ENCODE measurements at regions not wholly inside any gene's neighbourhood (a gene's known extent, or its start where the extent isn't known, plus 50 kb on each side); places are given as distances from the start of the nearest gene placed in this dataset.

- in situ Hi-C loops (cut with MboI; ENCODE audit: low sequenced_read_pairs), result no loop called here
- whole genome bisulfite sequencing, 2 experiments (ENCODE audit: extremely low coverage in 2 of 2, insufficient read length in 1 of 2), result 42% methylated on average over 2 of the region's 3 CpGs; no CpG with 5 or more reads in 1 of the 2 experiments
These were observed 116.6 kb upstream of the EFEMP1 start for GRCh38 chr2:56040189-56040588.

More at GRCh38 chr2:56040189-56040588, 116.6 kb upstream of the EFEMP1 start:
- H4K20me1 ChIP-seq (ENCODE audit: insufficient read depth, low read length), result no peaks in the 10 kb centered on the region
- CTCF ChIA-PET, result no interaction called here
- intact Hi-C loops (cut with micrococcal nuclease), result no loop called here
- no peak overlapping the region for H3K4ac ChIP-seq (ENCODE audit: low read depth, low read length)
- H3K9ac ChIP-seq (ENCODE audit: low read depth, low read length), result no peak overlapping the region
- dilution Hi-C loops (cut with HindIII; ENCODE audit: low sequenced_read_pairs, unreplicated experiment), result no loop called here
- H3K14ac ChIP-seq (replicated peaks; ENCODE audit: low read depth, low read length), result no peak overlapping the region
- no peak overlapping the region for H3K27ac ChIP-seq (ENCODE audit: insufficient read depth, low read length)
- ATAC-seq (ENCODE audit: low read depth), result no peak
- no peak overlapping the region for H4K8ac ChIP-seq (ENCODE audit: low read depth in 2 of 2, low read length in 2 of 2)
- no peak overlapping the region for H3K4me2 ChIP-seq (ENCODE audit: low read depth, low read length)
- no peak overlapping the region for H2AK9ac ChIP-seq (replicated peaks; ENCODE audit: low read depth, low read length, poor library complexity)
- no peaks in the 10 kb centered on the region for H3K4me1 ChIP-seq (ENCODE audit: control insufficient read depth, insufficient read depth, low read length)
- H2BK20ac ChIP-seq (ENCODE audit: low read depth, low read length), result no peak overlapping the region
- H4K5ac ChIP-seq (ENCODE audit: low read depth, low read length), result no peak overlapping the region
- H2BK120ac ChIP-seq (ENCODE audit: low read depth, low read length), result no peak overlapping the region
- H3K79me1 ChIP-seq (ENCODE audit: low read depth in 1 of 2, low read length in 2 of 2), result no peaks in the 10 kb centered on the region
- H2AK5ac ChIP-seq (ENCODE audit: low read depth, low read length), result no peak overlapping the region
- H3K23ac ChIP-seq (ENCODE audit: low read depth, low read length), result no peak overlapping the region
- no peak overlapping the region for H2BK15ac ChIP-seq (ENCODE audit: low read depth, low read length)
- H3K9me1 ChIP-seq (ENCODE audit: insufficient read depth, low read length), result no peaks in the 10 kb centered on the region
- H3K18ac ChIP-seq (ENCODE audit: low read depth, low read length), result no peak overlapping the region
- H4K91ac ChIP-seq (ENCODE audit: insufficient read depth, low read depth, low read length), result no peak overlapping the region
- H3K4me3 ChIP-seq (ENCODE audit: insufficient read depth, low read depth, low read length), result no peak overlapping the region
- DNase-seq, result no peak
- POLR2A ChIA-PET (ENCODE audit: unreplicated experiment), result no interaction called here
- no peaks in the 10 kb centered on the region for H3K36me3 ChIP-seq (ENCODE audit: control insufficient read depth, insufficient read depth, low read length)
- peaks cover 2% of the 10 kb centered on the region for H3K27me3 ChIP-seq (ENCODE audit: control insufficient read depth, insufficient read depth, low read length)
- no peak overlapping the region for H2AFZ ChIP-seq (replicated peaks; ENCODE audit: low read length, poor library complexity)
- no peak overlapping the region for H2BK5ac ChIP-seq (ENCODE audit: low read depth, low read length, poor library complexity, severe bottlenecking)
- H3K9me3 ChIP-seq (ENCODE audit: control insufficient read depth, insufficient read depth, low read length), result no peaks in the 10 kb centered on the region
- no peak overlapping the region for H3K56ac ChIP-seq (ENCODE audit: extremely low read depth, insufficient read depth, low read length)
- BruUV-seq (replicated peaks), result no TSS peak
- TF ChIP-seq CEBPB (IDR thresholded peaks at IDR 0.05; ENCODE audit: low read depth, low read length) (no peak), RCOR1 (IDR thresholded peaks at IDR 0.05; ENCODE audit: insufficient replicate concordance, low read length) (no peak), MXI1 (IDR thresholded peaks at IDR 0.05; ENCODE audit: borderline replicate concordance, low read depth, low read length) (no peak), POLR2A (IDR thresholded peaks at IDR 0.05; ENCODE audit: low read depth, low read length) (no peak), RFX5 (IDR thresholded peaks at IDR 0.05; ENCODE audit: low read depth, low read length) (no peak)

Measured in IMR-90 (cell line).